HG03571 (cell line): ENCODE measurements at regions not wholly inside any gene's neighbourhood (a gene's known extent, or its start where the extent isn't known, plus 50 kb on each side); places are given as distances from the start of the nearest gene placed in this dataset.

Experiments
- ATAC-seq: cut with Tn5 transposase; IDR thresholded peaks from one replicate; pipeline ENCODE4 v1.9.1; 2021; ENCODE audit not compliant: unreplicated experiment

DNA sequence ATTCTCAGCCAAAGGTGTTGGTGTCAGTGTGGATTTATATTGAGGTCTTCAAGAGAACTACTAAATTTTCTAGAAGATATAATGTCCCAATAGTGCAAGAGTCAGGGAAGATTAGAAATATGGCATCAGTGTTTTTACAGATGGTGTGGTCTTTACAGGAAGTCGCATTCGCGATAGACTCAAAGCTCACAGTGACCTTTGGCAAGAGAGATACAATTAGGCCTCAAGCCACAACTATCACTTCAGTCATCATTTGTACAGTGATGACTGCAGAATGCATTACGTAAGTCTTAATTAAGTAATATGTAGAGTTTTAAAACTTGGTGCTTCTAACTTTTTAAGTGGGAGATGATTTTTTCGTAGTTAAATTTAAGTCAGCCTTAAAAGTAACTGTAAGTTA is 237.2 kb upstream of the FSTL5 start:
- ATAC-seq, result no peak

- no peak for ATAC-seq
These were observed 229.1 kb upstream of the FSTL5 start for GRCh38 chr4:162392946-162393345.

DNA sequence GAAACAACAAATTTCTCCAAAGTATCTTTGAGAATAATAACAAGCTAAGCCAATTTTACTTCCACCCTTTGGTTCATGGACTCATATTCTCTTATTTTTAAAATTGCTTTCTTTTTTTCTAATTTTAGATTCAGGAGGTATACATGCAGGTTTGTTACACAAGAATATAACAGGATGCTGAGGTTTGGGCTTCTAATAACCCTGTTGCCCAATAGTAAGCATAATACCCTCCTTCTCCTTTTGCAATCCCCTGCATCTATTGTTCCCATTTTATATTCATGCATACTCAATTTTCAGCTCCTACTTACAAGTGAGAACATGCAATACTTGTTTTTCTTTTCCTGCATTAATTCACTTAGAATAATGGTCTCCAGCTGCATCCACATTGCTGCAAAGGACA is 202.3 kb upstream of the FSTL5 start:
- no peak for ATAC-seq

DNA sequence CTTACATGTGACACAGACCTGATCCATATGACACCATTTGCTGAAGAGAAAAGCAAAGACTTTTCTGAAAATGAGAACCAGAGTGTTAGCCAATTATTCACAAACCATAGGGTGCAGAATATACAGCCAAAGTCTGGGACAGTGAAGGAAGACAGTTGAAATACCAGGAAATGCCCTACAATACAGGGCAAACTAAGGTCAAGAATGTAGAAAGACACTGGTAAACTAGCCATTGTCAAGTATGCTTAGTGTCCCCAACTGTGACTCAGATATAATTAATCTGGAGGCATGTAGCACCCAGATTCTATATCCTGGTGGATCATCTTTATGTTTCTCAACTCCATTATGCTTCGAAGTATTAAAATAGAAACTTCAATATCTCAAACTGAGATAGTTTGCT is 200.9 kb upstream of the FSTL5 start:
- ATAC-seq, result no peak

- ATAC-seq, result no peak
These were observed 196.8 kb upstream of the FSTL5 start for GRCh38 chr4:162360369-162361149.

DNA sequence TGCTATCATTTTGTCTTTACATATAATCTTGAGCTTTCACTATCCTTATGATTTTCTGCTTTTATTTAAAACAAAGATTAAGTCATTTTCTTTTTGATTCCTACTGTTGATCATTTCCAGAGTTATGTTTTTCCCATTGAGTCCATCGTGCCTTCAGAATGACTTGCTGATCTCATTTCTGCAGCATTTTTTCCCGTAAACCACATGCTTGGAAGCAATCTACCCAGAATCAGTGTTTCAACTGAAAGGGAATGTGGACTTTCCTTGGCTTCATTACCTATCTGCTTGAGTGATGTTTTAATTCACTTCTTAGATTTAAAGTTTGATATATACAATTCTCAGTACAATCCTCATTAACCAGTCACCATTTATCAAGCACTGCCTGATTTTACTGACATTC is 192.4 kb upstream of the FSTL5 start:
- no peak for ATAC-seq

DNA sequence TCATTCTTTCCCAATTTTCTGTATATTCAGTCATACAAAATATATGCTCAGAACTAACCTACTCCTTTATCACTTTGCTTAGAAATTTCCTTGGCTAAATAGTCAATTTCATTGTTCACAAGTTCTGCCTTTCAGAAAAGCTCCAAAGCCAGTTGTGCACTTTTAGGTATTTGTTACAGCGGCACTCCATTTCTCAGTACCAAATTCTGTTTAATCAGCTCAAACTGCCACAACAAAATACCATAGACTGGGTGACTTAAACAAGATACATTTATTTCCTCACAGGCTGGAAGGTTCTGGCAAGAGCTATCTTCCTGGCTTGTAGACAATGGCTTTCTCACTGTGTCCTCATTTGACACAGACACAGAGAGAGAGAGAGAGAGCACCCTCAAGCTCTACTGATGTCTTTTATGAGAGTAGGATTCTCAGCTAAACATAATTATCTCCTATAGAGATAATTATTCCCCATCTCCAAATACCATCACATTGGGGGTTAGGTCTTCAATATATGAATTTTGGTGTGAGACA is 188.8 kb upstream of the FSTL5 start:
- ATAC-seq, result no peak

DNA sequence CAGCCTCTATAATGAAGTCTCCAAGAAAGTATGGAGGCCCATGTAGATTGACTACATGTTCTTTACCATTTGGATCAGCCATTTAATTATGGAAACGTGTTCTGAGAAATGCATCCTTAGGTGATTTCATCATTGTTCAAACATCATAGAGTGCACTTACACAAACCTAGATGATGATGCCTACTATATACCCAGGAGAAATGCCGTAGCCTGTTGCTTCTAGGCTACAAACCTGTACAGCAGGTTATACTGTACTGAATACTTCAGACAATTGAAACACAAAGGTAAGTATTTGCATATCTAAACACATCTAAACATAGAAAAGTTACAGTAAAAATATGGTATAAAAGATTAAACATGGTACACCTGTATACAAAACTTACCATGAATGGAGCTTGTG is 186.5 kb upstream of the FSTL5 start:
- ATAC-seq, result no peak

DNA sequence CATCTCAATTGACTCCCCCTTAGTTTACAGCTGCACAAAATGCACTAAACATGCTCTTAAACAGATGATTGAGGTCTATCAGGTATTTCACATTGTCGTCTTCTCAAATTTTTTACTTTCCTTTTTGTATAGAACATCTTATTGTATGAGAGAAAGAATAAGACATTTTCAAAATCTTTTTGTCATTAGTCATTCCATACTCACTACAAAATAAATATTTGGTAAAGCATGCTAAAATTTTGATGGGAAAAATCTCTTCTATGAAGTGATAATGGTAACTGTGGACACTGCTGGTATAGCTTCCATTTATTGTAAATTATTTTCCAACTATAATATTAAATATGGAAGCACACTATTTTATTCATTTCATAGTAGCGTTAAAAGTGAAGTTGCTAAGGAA is 185.6 kb upstream of the FSTL5 start:
- ATAC-seq, result no peak

GRCh38 chr4:162347842-162348213 is 184.0 kb upstream of the FSTL5 start:
- no peak for ATAC-seq

DNA sequence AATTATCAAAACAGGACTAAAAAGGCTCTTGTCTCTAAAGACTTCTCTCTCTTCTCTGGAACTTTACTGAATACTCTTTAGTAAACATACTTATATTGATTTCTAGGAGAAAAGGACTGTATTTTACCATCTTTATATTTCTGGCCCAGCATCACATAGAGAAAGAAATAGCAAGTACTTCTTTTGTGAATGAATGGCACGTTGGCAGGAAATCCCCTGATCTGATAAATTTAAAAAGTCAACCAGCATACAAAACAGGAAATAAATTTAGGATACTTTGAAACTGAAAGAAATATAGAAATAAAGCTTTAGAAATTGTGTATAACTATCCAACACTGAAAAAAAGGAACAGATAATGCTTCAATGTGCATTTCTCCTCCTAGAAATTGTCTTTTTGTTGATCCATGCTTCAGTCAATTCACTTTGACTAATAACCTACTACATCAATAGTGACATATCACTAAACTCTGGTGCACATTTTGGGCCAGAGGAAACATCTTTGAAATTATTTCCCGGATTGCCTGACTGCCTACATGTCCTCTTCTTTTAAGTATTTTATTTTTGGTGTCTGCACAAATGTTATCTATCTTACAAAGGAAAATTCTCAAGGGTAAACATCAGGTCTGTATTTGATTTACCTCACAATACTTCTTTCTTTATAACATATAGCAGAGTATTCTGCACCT is 183.5 kb upstream of the FSTL5 start:
- ATAC-seq, result no peak

DNA sequence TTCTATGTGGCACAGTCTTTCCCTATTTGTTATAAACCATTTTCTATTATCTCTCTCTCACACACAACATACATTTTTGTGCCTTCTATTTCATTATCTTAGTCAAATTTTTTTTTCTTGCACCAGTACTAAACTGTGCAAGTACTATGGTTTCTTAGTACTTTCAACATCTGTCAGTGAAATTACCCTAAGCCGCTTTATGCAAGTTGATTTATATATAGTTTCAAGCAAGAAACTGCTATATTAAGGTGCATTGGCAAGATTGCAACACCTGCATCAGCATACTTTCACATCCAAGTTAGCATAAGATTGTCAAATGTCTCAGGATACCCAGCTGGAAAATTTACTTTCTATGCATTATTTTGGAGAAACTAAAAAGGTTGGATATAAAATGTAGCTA is 180.2 kb upstream of the FSTL5 start:
- ATAC-seq, result no peak

DNA sequence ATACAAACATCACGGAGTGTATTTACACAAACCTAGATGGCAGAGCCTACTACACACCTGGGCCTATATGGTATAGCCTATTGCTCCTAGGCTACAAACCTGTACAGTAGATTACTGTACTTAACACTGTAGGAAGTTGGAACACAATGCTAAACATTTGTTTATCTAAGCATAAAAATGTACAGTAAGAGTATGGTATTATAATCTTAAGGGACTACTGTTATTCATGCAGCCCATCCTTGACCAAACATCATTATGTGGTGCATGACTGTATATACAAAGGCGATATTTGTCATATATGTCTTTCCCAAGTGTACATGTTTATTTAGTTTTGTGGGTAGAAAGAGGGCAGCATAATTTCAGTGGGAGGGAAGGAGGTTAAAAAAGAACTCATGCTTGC is 177.7 kb upstream of the FSTL5 start:
- no peak for ATAC-seq

GRCh38 chr4:162323919-162324318 is 160.1 kb upstream of the FSTL5 start:
- ATAC-seq, result no peak

DNA sequence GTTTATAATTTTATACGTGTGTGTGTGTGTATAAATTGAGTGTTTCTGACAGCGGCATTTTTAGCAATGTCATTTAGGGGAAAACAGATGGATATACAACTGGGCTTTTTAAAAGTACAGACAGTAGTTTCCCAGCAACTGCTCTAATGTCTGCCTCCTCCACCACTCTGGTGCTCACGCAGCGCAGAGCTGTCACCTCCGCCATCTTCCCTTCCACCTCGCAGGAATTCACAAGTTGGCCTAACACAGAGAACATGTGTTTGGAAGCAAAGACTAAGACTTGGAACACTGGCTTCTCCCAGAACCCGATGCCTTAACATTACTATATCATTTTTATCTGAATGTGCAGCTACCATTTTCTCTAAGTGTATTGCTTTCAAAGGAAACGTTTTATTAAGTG is 158.3 kb upstream of the FSTL5 start:
- ATAC-seq, result no peak

DNA sequence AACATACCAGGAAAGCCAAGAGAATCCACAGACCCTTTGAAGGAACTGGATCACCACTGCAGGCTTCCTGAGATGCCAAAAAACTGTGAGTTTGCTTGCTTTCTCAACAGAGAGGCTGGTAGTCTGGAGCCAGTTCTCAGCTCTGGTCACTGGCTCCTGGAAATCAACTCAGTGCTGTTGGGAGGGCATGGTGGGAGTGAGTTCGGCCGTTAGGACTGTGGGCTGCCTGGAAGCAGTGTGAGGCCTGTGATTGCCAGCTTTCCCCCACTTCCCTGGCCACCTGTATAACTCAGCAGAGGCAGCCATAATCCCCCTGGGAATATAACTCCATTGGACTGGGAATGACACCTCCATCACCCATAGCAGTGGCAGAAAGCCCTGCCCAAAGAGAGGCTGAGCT is 122.0 kb upstream of the FSTL5 start:
- no peak for ATAC-seq

- no peak for ATAC-seq
These were observed 118.9 kb upstream of the FSTL5 start for GRCh38 chr4:162282684-162283083.

- ATAC-seq, result peak; percentile 74
These were observed 110.6 kb upstream of the FSTL5 start for GRCh38 chr4:162274354-162274753.

DNA sequence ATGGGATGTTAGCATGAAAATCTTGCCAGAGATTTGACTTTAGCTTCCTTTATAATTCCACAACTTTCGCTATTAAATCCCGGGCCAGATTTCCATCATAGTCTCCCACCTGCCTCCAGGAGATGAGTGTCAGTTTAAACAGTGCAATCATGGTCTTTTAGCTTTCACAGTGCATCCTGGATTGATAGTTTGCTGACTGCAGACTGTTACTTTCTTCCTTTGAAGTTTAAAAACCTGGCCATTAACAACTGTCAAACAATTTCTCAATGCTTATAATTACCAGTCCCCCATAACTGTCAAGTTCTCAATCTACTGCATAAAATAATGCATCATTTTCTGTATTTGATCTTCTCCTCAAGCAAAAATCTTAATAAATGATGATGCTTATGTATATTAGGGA is 108.4 kb upstream of the FSTL5 start:
- no peak for ATAC-seq

DNA sequence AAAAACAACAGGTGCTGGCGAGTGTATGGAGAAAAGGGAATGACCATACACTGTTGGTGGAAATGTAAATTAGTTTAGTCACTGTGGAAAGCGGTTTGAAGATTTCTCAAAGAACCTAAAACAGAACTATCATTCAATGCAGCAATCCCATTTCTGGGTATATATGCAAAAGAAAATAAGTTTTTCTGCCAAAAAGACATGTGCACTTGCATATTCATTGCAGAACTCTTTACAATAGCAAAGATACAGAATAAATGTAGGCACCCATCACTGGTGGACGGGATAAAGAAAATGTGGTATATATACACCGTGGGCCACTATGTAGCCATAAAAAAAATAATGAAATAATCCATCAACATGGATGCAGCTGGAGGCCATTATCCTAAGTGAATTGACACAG is 105.1 kb upstream of the FSTL5 start:
- no peak for ATAC-seq

DNA sequence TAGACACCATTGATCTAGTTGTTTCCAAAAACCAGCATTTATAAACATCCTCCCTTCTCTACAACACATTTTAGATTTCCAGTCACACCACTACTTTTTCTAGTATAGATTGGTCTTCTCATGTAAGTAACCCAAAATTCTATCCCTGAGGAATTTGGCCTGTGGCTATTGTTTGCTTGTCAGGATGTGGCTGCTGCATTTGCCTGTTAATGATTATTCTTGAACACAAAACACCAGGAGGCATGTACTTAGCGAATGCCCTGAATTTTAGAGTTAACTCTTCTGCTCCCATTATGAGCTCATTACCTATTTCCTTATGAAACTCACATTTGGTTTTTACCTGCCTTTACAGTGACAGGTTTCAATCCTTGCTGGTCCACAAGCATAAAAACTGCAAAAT is 102.0 kb upstream of the FSTL5 start:
- ATAC-seq, result no peak

- no peak for ATAC-seq
These were observed 81.3 kb upstream of the FSTL5 start for GRCh38 chr4:162245051-162245450.

GRCh38 chr4:162241857-162242256 is 78.1 kb upstream of the FSTL5 start:
- ATAC-seq, result no peak
